Smooth muscle cell (in vitro differentiated cells): ENCODE measurements at regions not wholly inside any gene's neighbourhood (a gene's known extent, or its start where the extent isn't known, plus 50 kb on each side); places are given as distances from the start of the nearest gene placed in this dataset.
"Not testable (repeated sequence)": the region's sequence is repeated elsewhere in the genome, so short reads cannot be mapped to it uniquely, and the experiment has no call there.

Experiments
- DNase-seq: peaks from one replicate; lab custom pipeline; 2025; ENCODE audit not compliant: unreplicated experiment; lab: John Stamatoyannopoulos, UW
- H2AFZ ChIP-seq: fragments of 200-600 bp; sonication (generic); 2 replicates; pipeline ENCODE4 v1.6.0; 2016; ENCODE audit warnings: antibody characterized with exemption, low read depth, mild to moderate bottlenecking
- H3F3A ChIP-seq: fragments of 200-600 bp; sonication (generic); 2 replicates; pipeline ENCODE4 v1.6.0; 2017; ENCODE audit warnings: antibody characterized with exemption, low read depth
- H3K27ac ChIP-seq: fragments of 200-600 bp; sonication (generic); 2 replicates; pipeline ENCODE4 v1.5.1; 2016; ENCODE audit warnings: low read depth, mild to moderate bottlenecking
- H3K27me3 ChIP-seq: fragments of 200-600 bp; sonication (generic); 2 replicates; pipeline ENCODE4 v1.6.1; 2016; ENCODE audit warnings: low read depth, mild to moderate bottlenecking
- H3K36me3 ChIP-seq: fragments of 200-600 bp; sonication (generic); 2 replicates; pipeline ENCODE4 v1.5.1; 2016; ENCODE audit warnings: low read depth
- H3K4me1 ChIP-seq: fragments of 200-600 bp; sonication (generic); 2 replicates; pipeline ENCODE4 v1.5.1; 2016; ENCODE audit warnings: low read depth
- H3K4me2 ChIP-seq: fragments of 200-600 bp; sonication (generic); 2 replicates; pipeline ENCODE4 v1.6.0; 2016; ENCODE audit warnings: mild to moderate bottlenecking
- H3K4me3 ChIP-seq: fragments of 200-600 bp; sonication (generic); 2 replicates; pipeline ENCODE4 v1.5.1; 2016; ENCODE audit warnings: mild to moderate bottlenecking
- H3K79me2 ChIP-seq: fragments of 200-600 bp; sonication (generic); 2 replicates; pipeline ENCODE4 v1.6.0; 2016; ENCODE audit warnings: low read depth, mild to moderate bottlenecking
- H3K9ac ChIP-seq: fragments of 200-600 bp; sonication (generic); 2 replicates; pipeline ENCODE4 v1.6.0; 2016; ENCODE audit warnings: low read depth
- H3K9me3 ChIP-seq: fragments of 200-600 bp; sonication (generic); replicated peaks from 2 replicates; pipeline ENCODE4 v1.5.1; 2016; ENCODE audit warnings: low read depth
- H4K20me1 ChIP-seq: fragments of 200-600 bp; sonication (generic); 2 replicates; pipeline ENCODE4 v1.6.0; 2016; ENCODE audit warnings: low read depth
- CTCF ChIP-seq: fragments of 200-600 bp; sonication (generic); IDR thresholded peaks from 2 replicates; pipeline ENCODE4 v1.5.1; 2017; ENCODE audit warnings: borderline replicate concordance, mild to moderate bottlenecking, antibody characterized with exemption; ENCODE audit not compliant: insufficient read depth, poor library complexity, severe bottlenecking
- WGBS: methylation state at CpG from one replicate; pipeline ENCODE4 v1.1.7; 2016; ENCODE audit warnings: low lambda C conversion rate; 5-methylcytosine and 5-hydroxymethylcytosine counted together

- no peaks in the 10 kb centered on the region for H3F3A ChIP-seq
- H3K4me2 ChIP-seq: no peak overlapping the region
- no peak for TF ChIP-seq CTCF
- no peak overlapping the region for H3K27ac ChIP-seq
- H3K36me3 ChIP-seq: no peaks in the 10 kb centered on the region
- H3K9me3 ChIP-seq: no peaks in the 10 kb centered on the region
- DNase-seq: no peak
- H4K20me1 ChIP-seq: no peaks in the 10 kb centered on the region
- H3K27me3 ChIP-seq: no peaks in the 10 kb centered on the region
- no peak overlapping the region for H3K4me3 ChIP-seq
- H3K9ac ChIP-seq: no peak overlapping the region
- H3K4me1 ChIP-seq: no peaks in the 10 kb centered on the region
- no peaks in the 10 kb centered on the region for H3K79me2 ChIP-seq
- 95% methylated on average over 4 of the region's 4 CpGs for WGBS
- no peak overlapping the region for H2AFZ ChIP-seq
Measured at GRCh38 chr5:110879675-110880074, 140.9 kb downstream of the SLC25A46 start.

GRCh38 chr5:110880413-110880812, 141.6 kb downstream of the SLC25A46 start:
- Histone ChIP-seq H3K4me3 (no peak overlapping the region), H3K27me3 (no peaks in the 10 kb centered on the region), H3F3A (no peaks in the 10 kb centered on the region), H3K79me2 (no peaks in the 10 kb centered on the region), H3K4me1 (no peaks in the 10 kb centered on the region), H2AFZ (no peak overlapping the region), H4K20me1 (no peaks in the 10 kb centered on the region), H3K4me2 (no peak overlapping the region), H3K9me3 (no peaks in the 10 kb centered on the region), H3K27ac (no peak overlapping the region), H3K9ac (no peak overlapping the region), H3K36me3 (no peaks in the 10 kb centered on the region)
- WGBS: 85% methylated on average over 2 of the region's 2 CpGs
- TF ChIP-seq CTCF: no peak
- DNase-seq: no peak

GRCh38 chr5:110884005-110884404, 145.2 kb downstream of the SLC25A46 start:
- Histone ChIP-seq H4K20me1 (no peaks in the 10 kb centered on the region), H2AFZ (no peak overlapping the region), H3K9me3 (no peaks in the 10 kb centered on the region), H3K4me1 (no peaks in the 10 kb centered on the region), H3K4me3 (no peak overlapping the region), H3F3A (no peaks in the 10 kb centered on the region), H3K27me3 (no peaks in the 10 kb centered on the region), H3K36me3 (no peaks in the 10 kb centered on the region), H3K27ac (no peak overlapping the region), H3K4me2 (no peak overlapping the region), H3K9ac (no peak overlapping the region), H3K79me2 (no peaks in the 10 kb centered on the region)
- TF ChIP-seq CTCF: no peak
- DNase-seq: no peak
- WGBS: 86% methylated on average over 2 of the region's 2 CpGs

GRCh38 chr5:110887170-110887569, 148.4 kb downstream of the SLC25A46 start:
- not testable (repeated sequence) for H2AFZ ChIP-seq, H3K27ac ChIP-seq, H3F3A ChIP-seq, H3K4me3 ChIP-seq, H3K36me3 ChIP-seq, H3K27me3 ChIP-seq, H4K20me1 ChIP-seq, H3K9me3 ChIP-seq, H3K4me1 ChIP-seq, H3K4me2 ChIP-seq, H3K9ac ChIP-seq, H3K79me2 ChIP-seq, DNase-seq
- 99% methylated on average over 3 of the region's 3 CpGs for WGBS

- H3K27ac ChIP-seq, H3K36me3 ChIP-seq, H3K4me2 ChIP-seq, H3K27me3 ChIP-seq, H3K79me2 ChIP-seq, H3F3A ChIP-seq, H3K9ac ChIP-seq, DNase-seq, H2AFZ ChIP-seq, H3K4me3 ChIP-seq, H3K9me3 ChIP-seq, H4K20me1 ChIP-seq, H3K4me1 ChIP-seq: not testable (repeated sequence)
- 99% methylated on average over 34 of the region's 36 CpGs for WGBS
Measured at GRCh38 chr5:110893854-110894483, 155.2 kb downstream of the SLC25A46 start.
